ENCODE measurements at regions not wholly inside any gene's neighbourhood (a gene's known extent, or its start where the extent isn't known, plus 50 kb on each side); places are given as distances from the start of the nearest gene placed in this dataset.
"Not testable (repeated sequence)": the region's sequence is repeated elsewhere in the genome, so short reads cannot be mapped to it uniquely, and the experiment has no call there.

DNA sequence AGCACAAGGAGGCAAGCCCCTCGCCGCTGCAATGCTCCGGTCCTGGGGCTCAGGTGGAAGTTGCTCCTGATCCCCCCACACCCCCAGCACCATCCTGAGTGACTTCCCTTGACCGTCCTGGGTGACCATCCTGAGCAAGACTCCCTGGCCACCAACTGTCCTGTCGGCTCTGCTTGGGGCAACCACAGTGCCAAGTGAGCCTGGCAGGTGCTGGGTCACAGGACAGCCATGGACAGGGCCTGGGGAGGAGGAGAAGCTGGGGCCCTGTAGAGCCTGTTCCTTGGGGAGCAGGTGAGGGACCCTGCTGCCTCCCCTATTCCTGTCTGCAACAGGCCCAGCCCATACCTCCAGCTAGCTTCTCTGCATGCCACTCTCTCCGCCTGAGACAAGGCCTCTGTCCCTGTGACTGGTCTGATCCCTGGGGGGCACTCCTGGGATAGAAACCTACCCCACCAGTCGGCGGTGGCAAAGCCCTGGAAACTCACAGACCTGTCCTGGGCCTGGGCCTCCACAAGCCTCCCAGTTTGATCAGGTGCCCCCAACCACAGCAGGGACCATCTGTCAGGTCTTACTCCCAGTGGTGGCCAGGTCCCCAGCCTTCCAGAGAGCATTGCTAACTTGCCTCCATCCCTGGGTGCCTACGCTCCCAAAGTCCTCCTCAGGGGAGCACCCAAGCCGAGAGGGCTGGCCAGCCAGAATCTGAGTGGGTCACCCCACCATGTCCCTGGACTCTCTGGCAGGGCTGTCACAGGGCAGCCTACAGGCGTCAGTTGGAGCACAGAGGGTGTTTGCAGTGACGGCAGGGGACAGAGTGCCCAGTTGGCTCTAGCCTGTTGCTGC lies 68.7 kb upstream of the WNT7B start:
- Histone ChIP-seq H3K9me3 (ENCODE audit: control insufficient read depth, insufficient read depth, low read length) (no peaks in the 10 kb centered on the region), H3K36me3 (ENCODE audit: insufficient read depth, low read length) (no peaks in the 10 kb centered on the region), H3K9ac (ENCODE audit: low read depth, low read length) (peak overlapping the region; percentile 57; the same call in 1 of the 2 replicates), H3K4me1 (ENCODE audit: insufficient read depth, low read length) (peaks cover 3% of the 10 kb centered on the region; the same call in 1 of the 2 replicates)

DNA sequence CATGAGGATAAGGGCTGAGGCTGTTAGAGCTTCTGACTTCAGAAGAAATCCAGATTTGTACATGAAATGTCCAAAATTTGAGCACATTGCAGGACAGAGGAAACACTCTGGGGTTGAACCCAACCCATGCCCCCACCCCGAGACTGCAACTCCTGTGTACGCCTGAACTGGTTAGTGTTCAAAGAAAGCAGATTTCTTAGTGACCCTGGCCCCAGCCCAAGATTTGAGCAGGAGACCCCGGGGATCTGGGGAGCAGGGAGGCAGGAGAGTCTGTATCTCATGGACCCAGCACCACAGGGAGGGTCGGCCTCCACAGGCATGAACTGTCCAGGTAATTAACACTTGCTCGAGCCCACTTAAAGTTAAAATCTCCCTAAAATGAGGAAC lies 69.3 kb upstream of the WNT7B start:
- Histone ChIP-seq H3K9ac (ENCODE audit: low read depth, low read length) (no peak overlapping the region), H3K36me3 (ENCODE audit: insufficient read depth, low read length) (no peaks in the 10 kb centered on the region), H3K4me1 (ENCODE audit: insufficient read depth, low read length) (peaks cover 3% of the 10 kb centered on the region; the same call in 1 of the 2 replicates), H3K9me3 (ENCODE audit: control insufficient read depth, insufficient read depth, low read length) (no peaks in the 10 kb centered on the region)

DNA sequence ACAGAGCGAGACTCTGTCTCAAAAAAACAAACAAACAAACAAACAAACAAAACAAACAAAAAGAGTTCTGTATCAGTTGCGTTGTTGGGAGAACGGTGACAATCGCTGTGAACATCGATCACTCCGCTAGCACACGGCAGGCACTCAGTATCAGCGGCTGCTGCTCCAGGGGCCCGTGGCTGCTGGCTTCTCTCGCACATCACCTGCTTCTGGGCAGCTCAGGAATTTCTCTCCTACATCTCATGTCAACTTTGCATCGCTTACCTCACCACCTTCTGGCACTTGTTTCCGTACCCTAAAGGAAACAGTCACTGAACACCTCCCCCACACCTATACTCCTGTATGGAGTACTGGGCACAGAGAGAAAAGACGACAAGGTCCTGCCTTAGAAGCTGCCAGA lies 70.3 kb upstream of the WNT7B start:
- H3K9ac ChIP-seq (ENCODE audit: low read depth, low read length) = no peak overlapping the region
- H3K9me3 ChIP-seq (ENCODE audit: control insufficient read depth, insufficient read depth, low read length) = no peaks in the 10 kb centered on the region
- H3K4me1 ChIP-seq (ENCODE audit: insufficient read depth, low read length) = peaks cover 3% of the 10 kb centered on the region; the same call in 1 of the 2 replicates
- H3K36me3 ChIP-seq (ENCODE audit: insufficient read depth, low read length) = no peaks in the 10 kb centered on the region

DNA sequence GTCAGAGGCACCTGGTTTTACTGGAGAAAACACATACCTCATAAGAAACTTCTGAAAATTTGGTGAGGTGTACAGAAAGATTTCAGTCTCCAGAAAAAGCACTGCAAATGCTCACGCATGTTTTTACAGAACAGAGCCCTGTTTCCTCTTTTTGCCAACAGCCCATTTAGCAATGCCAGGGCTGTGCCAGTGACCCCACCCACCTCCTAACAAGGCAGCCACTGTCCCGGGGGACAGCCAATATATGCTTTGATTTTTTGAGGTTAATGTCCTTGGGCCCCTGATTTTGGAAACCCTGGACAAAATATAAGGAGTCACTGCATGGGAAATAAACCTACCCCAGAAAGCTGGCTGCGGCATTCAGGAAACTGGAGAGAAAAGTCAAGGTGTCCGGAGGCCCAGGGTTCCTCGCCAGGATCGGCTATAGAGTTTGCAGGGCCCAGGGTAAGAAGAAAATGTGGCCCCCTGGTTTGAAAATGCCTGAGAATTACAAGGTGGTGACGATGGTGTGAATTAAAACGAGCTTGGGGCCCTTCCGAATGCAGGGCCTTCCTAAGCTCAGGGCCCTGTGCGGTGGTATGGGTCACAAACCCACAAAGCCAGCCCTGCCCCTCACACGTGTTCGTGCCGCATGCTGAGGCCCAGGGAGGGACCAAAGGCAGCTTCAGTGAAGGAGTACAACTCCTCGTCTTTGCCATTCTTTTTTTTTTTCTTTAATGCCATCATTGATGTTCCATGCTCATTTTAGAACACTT lies 71.1 kb upstream of the WNT7B start:
- H3K36me3 ChIP-seq (ENCODE audit: insufficient read depth, low read length) = no peaks in the 10 kb centered on the region
- H3K4me1 ChIP-seq (ENCODE audit: insufficient read depth, low read length) = peaks cover 4% of the 10 kb centered on the region
- H3K9ac ChIP-seq (ENCODE audit: low read depth, low read length) = no peak overlapping the region
- no peaks in the 10 kb centered on the region for H3K9me3 ChIP-seq (ENCODE audit: control insufficient read depth, insufficient read depth, low read length)

DNA sequence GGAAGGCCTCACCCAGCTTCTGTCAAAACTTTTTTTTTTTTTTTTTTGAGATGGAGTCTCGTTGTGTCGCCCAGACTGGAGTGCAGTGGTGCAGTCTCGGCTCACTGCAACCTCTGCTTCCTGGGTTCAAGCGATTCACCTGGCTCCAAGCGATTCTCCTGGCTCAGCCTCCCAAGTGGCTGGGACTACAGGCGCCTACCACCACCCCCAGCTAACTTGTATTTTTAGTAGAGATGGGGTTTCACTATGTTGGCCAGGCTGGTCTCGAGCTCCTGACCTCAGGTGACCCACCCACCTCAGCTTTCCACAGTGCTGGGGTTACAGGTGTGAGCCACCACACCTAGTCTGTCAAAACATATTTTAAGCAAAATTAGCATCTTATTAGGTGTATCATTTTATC lies 71.7 kb upstream of the WNT7B start:
- not testable (repeated sequence) for H3K9ac ChIP-seq (ENCODE audit: low read depth, low read length); H3K9me3 ChIP-seq (ENCODE audit: control insufficient read depth, insufficient read depth, low read length); H3K36me3 ChIP-seq (ENCODE audit: insufficient read depth, low read length); H3K4me1 ChIP-seq (ENCODE audit: insufficient read depth, low read length)

DNA sequence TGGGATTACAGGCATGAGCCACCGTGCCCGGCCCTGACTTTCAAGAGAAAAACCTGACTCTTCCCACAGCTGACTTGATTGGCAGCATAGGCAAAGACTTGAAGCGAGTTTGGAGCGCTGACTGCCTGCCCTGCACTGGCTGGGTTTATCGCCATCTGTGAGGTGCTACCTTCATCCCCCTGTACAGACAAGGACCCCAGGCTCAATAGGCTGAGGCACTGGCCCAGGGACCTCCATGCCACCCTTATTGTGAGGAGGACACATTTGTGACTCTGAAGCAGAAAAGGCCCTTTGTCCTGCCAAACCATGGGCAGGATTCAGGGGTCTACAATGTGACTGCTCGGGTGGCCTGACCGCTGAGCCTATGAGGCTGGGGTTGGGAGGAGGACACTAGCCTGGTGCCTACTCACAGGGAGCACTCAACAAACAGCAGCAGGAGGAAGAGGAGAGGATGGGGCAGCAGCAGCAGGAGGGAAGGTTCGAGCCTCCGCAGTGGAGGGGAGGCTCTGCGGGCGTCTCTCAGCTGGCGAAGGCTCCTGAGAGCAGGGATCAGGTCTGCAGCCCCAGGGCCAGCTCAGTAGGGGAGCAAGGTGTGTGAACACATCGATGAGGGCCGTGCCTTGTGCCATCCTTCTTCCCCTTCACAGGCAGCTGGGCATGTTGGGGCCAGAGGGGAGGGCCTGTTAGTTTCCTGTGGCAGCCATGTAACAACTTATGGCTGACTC lies 72.9 kb upstream of the WNT7B start:
- Histone ChIP-seq H3K9ac (ENCODE audit: low read depth, low read length) (no peak overlapping the region), H3K4me1 (ENCODE audit: insufficient read depth, low read length) (peaks cover 4% of the 10 kb centered on the region; the same call in 1 of the 2 replicates), H3K9me3 (ENCODE audit: control insufficient read depth, insufficient read depth, low read length) (no peaks in the 10 kb centered on the region), H3K36me3 (ENCODE audit: insufficient read depth, low read length) (no peaks in the 10 kb centered on the region)

DNA sequence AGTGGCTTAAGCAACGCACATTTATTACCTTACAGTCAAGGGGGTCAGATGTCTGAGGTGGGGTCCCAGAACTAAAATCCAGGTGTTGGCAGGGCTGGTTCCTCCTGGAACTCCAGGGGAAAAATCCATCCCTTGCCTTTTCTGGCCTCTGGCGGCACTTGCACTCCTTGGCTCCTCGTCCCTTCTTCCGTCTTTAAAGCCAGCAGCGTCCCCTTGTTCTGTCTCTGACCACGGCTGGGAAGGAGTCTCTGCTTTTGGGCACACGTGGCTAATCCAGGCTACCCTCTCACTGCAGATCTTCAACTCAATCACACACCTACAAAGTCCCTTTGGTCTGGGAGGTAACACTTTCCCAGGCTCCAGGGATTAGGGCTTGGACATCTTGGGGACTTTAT lies 73.5 kb upstream of the WNT7B start:
- no peak overlapping the region for H3K9ac ChIP-seq (ENCODE audit: low read depth, low read length)
- H3K4me1 ChIP-seq (ENCODE audit: insufficient read depth, low read length) = peaks cover 4% of the 10 kb centered on the region; the same call in 1 of the 2 replicates
- no peaks in the 10 kb centered on the region for H3K9me3 ChIP-seq (ENCODE audit: control insufficient read depth, insufficient read depth, low read length)
- no peaks in the 10 kb centered on the region for H3K36me3 ChIP-seq (ENCODE audit: insufficient read depth, low read length)

DNA sequence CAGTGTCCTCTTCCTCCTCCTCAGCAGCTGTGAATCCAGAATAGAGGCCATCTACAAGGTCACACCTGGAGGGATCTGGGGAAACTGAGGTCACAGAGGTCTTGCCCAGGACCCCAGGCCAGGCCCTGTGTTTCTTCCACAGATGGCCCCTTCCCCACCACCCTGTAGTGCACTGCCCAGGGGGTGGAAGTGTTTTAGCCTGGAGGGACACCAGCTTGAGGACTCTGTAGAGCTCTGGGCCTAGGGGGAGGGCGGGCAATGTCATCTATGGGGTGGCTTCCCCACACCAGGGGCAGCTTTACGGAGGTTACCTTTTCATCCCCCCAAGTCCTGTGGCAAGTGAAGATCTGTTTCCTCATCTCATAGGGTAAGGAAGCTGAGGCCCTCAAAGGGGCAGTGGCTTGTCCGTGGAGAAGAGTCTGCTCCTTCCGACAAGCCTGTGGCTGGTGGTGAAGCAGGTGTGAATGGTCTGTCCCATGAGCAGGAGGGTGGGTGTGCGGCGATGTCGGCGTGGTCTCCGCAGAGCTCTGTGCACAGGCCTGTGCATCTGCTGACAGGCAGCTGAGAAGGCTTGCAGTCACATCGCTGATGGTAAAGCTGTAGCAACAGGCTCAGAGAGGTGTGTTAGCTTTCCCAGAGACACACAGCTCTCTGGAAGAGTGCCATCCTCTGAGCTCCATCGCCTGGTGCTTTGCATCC lies 74.1 kb upstream of the WNT7B start:
- Histone ChIP-seq H3K36me3 (ENCODE audit: insufficient read depth, low read length) (no peaks in the 10 kb centered on the region), H3K9ac (ENCODE audit: low read depth, low read length) (no peak overlapping the region), H3K4me1 (ENCODE audit: insufficient read depth, low read length) (peaks cover 4% of the 10 kb centered on the region; the same call in 1 of the 2 replicates), H3K9me3 (ENCODE audit: control insufficient read depth, insufficient read depth, low read length) (no peaks in the 10 kb centered on the region)

DNA sequence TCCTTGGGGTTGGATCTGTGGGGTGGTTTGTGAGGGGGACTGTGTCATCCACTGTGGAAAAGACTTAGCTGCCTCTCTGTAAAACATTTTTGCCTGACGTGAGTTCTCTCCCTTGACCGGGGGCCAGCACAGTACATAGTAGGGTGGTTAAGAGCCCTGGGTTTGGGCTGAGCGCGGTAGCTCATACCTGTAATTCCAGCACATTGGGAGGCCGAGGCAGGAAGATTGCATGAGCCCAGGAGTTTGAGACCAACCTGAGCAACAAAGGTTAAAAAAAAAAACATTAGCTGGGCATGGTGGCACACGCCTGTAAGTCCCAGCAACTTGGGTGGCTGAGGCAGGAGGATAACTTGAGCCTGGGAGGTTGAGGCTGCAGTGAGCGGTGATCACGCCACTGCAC lies 74.7 kb upstream of the WNT7B start:
- H3K9ac ChIP-seq (ENCODE audit: low read depth, low read length) = no peak overlapping the region
- H3K9me3 ChIP-seq (ENCODE audit: control insufficient read depth, insufficient read depth, low read length) = no peaks in the 10 kb centered on the region
- peaks cover 4% of the 10 kb centered on the region; the same call in 1 of the 2 replicates for H3K4me1 ChIP-seq (ENCODE audit: insufficient read depth, low read length)
- H3K36me3 ChIP-seq (ENCODE audit: insufficient read depth, low read length) = no peaks in the 10 kb centered on the region

DNA sequence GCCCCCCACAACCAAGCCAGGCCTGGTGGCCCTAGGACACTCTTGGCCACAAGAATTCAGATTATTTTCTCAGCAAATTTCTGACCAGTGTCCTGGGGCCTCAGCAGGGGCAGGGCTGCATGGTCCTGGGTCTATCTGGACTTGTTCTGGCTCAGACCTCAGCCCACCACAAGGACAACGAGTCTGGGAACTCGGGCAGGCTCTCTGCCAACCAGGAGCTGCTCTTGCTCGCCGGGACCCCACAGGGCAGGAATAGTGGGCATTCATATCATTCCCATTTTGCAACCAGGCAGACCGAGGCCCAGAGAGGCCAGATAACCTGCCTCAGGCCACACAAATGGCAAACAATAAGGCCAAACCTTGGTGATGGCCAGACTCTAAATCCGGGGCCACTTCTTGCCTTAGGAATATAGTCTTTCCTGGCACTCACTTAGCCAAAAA lies 75.4 kb upstream of the WNT7B start:
- Histone ChIP-seq H3K36me3 (ENCODE audit: insufficient read depth, low read length) (no peaks in the 10 kb centered on the region), H3K9ac (ENCODE audit: low read depth, low read length) (no peak overlapping the region), H3K4me1 (ENCODE audit: insufficient read depth, low read length) (peaks cover 4% of the 10 kb centered on the region; the same call in 1 of the 2 replicates), H3K9me3 (ENCODE audit: control insufficient read depth, insufficient read depth, low read length) (no peaks in the 10 kb centered on the region)

DNA sequence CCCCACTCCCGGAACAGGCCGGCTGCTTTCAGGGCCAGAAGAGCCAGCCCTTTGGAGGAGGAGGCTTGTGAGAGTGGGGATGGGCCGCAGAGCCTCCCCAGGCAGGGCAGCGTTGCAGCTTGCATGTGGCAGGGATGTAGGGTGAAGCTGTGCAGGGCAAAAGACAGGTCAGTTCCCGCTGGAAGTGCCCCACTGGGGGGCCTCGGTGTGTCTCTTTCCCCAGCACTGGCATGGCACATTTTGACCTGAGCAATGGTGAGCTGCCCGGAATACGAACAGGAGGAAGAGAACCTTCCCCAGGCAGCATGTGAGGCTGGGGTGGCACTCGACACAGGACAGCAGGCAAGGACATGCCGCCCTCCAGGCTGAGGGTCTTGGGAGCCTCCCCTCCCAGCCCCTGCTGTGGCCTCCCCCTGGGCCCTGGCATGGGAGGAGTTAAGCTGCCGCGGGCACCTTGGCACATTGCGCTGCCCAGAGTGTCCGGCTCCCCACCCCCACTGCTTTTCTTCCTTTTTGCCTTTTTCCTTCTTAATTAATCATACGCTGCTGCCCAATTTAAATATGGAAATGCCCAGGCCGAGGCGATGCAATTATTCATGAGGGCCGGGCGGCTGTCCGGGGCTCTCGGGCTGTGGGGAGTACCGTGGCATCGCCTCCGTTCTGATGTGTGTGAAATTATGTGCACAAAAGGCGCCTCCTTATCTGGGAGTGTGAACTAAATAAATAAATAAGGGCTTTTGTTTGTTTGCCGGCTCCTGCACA lies 76.0 kb upstream of the WNT7B start:
- Histone ChIP-seq H3K9me3 (ENCODE audit: control insufficient read depth, insufficient read depth, low read length) (no peaks in the 10 kb centered on the region), H3K4me1 (ENCODE audit: insufficient read depth, low read length) (peaks cover 4% of the 10 kb centered on the region; the same call in 1 of the 2 replicates), H3K9ac (ENCODE audit: low read depth, low read length) (no peak overlapping the region), H3K36me3 (ENCODE audit: insufficient read depth, low read length) (no peaks in the 10 kb centered on the region)

DNA sequence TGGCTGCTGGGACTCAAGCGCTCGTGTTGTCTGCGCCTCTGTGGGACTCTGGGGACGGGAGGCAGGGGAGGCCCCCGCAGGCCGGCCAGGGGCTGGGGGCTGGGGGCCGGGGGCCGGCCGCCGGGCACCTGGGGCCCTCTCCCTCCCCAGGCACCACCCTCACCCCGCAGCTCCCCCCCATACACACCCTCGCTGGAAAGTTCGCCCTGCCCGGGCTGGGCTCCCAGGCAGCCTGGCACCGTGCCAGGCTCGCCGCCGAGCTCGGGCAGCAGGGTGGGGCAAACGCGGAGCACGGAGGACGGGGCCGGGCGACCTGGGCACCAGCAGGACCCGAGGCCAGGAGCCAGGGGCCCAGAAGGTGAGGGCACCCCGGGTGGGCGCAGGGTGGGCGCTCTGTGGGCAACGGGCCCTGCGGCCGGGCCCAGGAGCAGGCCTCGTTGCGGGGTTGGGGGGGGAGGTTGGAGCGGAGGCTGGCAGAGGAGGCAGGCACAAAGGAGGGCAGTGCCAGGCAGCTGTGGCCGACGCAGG lies 76.7 kb upstream of the WNT7B start:
- H3K9ac ChIP-seq (ENCODE audit: low read depth, low read length) = no peak overlapping the region
- no peaks in the 10 kb centered on the region for H3K36me3 ChIP-seq (ENCODE audit: insufficient read depth, low read length)
- peaks cover 4% of the 10 kb centered on the region; the same call in 1 of the 2 replicates for H3K4me1 ChIP-seq (ENCODE audit: insufficient read depth, low read length)
- H3K9me3 ChIP-seq (ENCODE audit: control insufficient read depth, insufficient read depth, low read length) = no peaks in the 10 kb centered on the region
